ENCODE measurements at regions not wholly inside any gene's neighbourhood (a gene's known extent, or its start where the extent isn't known, plus 50 kb on each side); places are given as distances from the start of the nearest gene placed in this dataset.

- TF ChIP-seq CTCF (IDR thresholded peaks at IDR 0.05) (no peak), POLR2A (IDR thresholded peaks at IDR 0.05) (no peak), POLR2AphosphoS5 (IDR thresholded peaks at IDR 0.05) (no peak)
Observed at GRCh38 chr4:125794989-125795388, 480.2 kb downstream of the FAT4 start.

Measured in suprapubic skin (tissue), 4 donors.